GM13977 (cell line): ENCODE measurements at regions not wholly inside any gene's neighbourhood (a gene's known extent, or its start where the extent isn't known, plus 50 kb on each side); places are given as distances from the start of the nearest gene placed in this dataset.

Experiments used
- DNase-seq: peaks from one replicate; pipeline ENCODE4 v3.0.0; 2012; ENCODE audit warnings: low spot score
- in situ Hi-C: fragments of 300-500 bp; cut with MboI; formaldehyde crosslinking; loops from one replicate; pipeline ENCODE4 v1.12.0; 2022; ENCODE audit warnings: low sequenced_read_pairs, low pct_unique_long_range_greater_than_20kb, mixed read lengths, inconsistent platforms; ENCODE audit not compliant: unreplicated experiment
- TF ChIP-seq, protein P1 (sequence below): IDR thresholded peaks from 2 replicates; pipeline ENCODE4 v1.5.1; 2012; ENCODE audit warnings: mild to moderate bottlenecking, control low read depth; ENCODE audit not compliant: insufficient read depth; ENCODE audit errors: extremely low read depth, missing control alignments

DNA sequence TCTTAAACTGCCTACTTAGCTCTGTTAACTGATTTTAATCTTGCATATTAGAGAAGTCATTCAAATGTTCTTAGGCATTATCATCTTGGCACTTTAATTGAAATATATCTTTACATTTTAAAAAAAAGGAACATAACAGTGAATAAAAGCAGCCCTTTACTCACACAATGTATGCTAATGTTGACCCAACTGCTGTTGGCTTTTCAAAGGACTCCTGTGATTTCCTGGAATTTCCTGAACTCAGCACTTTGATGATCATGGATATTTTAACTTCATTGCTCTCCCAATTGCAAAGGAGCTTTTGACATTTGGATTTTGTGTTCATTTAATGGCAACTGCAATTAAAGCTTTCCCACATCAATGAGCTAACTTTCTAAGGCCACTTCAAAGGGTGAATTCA, 1230.3 kb downstream of the DIAPH3 start:
- DNase-seq: no peak
- TF ChIP-seq, protein P1, sequence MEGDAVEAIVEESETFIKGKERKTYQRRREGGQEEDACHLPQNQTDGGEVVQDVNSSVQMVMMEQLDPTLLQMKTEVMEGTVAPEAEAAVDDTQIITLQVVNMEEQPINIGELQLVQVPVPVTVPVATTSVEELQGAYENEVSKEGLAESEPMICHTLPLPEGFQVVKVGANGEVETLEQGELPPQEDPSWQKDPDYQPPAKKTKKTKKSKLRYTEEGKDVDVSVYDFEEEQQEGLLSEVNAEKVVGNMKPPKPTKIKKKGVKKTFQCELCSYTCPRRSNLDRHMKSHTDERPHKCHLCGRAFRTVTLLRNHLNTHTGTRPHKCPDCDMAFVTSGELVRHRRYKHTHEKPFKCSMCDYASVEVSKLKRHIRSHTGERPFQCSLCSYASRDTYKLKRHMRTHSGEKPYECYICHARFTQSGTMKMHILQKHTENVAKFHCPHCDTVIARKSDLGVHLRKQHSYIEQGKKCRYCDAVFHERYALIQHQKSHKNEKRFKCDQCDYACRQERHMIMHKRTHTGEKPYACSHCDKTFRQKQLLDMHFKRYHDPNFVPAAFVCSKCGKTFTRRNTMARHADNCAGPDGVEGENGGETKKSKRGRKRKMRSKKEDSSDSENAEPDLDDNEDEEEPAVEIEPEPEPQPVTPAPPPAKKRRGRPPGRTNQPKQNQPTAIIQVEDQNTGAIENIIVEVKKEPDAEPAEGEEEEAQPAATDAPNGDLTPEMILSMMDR: no peak
- in situ Hi-C loops: no loop called here

DNA sequence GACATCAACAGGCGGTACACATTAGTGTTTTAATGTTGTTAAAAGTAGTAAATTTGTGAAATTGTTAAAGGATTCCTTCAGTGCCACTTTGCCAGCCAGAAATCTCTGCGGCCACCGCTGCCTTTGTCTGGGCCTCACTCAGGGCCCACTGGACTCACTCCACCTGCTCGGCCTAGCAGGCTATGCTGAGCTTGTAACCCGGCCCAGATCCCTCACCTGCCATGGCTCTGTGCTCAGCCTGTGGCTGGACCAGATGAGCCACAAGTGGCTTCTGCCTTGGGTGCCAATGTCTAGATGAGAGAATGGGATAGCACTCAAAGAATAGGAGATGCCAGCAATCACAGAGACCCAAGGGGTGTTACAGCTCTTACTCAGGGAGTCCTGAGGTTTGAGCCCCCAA, 1228.0 kb downstream of the DIAPH3 start:
- DNase-seq: no peak
- TF ChIP-seq, protein P1: no peak
- in situ Hi-C loops: no loop called here

DNA sequence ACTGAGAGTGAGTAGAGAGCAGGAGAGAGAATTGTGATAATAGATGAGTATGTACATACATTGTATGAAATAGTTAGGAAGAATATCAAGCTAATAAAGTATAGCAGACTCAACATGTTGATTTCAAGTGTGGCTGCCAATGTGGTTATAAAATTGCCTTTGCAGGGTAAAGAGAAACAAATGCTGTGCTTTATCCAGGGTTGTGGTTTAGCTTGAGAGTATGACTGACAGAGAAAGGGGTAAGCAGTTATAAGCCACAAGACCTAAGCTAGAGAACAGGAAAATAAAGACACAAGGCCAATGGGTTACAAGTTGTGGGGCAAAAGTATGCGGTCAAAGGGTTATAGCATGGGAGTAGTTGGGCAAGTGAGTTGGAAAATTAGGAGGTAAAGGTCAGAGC, 1217.5 kb downstream of the DIAPH3 start:
- DNase-seq: no peak
- in situ Hi-C loops: no loop called here

DNA sequence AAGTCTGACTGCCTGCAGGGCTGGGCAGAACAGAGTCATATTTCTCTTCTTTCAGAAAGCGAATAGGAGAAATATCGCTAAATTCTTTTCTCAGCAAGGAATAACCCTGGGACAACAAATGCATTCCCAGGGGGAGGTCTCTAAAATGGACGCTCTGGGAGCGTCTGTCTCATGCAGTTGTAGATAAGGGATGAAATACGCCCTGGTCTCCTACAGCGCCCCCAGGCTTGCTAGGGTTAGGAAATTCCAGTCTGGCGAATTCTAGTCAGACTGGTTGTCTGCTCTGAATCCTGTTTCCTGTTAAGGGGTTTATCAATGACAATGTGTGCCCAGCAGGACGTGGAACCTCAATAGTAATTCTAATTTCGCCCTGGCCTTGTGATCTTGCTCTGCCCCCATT, 1214.1 kb downstream of the DIAPH3 start:
- in situ Hi-C loops: no loop called here
- no peak for DNase-seq
- TF ChIP-seq, protein P1: no peak

More for the DNA sequence above, 1217.5 kb downstream of the DIAPH3 start:
- TF ChIP-seq, protein P1: no peak

DNA sequence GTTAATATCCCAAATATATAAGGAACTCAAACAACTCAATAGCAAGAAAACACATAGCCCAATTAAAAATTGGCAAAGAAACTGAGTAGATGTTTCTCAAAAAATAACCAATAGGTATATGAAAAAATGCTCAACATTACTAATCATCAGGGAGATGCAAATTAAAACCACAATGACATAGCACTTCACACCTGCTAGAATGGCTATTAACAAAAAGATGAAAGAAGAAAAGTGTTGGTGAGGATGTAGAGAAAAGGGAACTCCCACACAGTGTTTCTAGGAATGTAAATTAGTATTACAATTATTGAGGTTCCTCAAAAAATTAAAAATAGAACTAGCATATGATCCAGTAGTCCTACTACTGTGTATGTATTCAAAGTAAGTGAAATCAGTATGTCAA, 1212.8 kb downstream of the DIAPH3 start:
- TF ChIP-seq, protein P1: no peak
- in situ Hi-C loops: no loop called here
- no peak for DNase-seq

DNA sequence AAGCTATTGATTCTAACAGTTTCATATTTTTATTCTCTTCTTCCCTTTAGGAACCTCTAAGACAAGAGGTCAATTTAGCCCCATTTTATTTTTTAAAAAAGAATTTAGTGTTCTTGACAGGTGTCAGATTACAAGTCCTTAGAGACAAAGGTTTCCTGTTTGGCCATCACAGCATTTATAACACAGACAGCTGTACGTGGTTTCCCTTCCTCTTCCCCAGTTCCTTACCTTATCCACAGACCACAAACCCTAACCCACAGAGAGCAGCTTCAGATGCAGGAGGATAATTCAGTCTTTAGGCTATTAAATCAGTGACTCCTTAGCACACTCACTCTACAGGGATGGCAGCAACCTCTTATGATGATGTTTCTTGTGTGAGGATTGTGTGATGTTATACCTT, 1210.1 kb downstream of the DIAPH3 start:
- TF ChIP-seq, protein P1: no peak
- peak; percentile 13 for DNase-seq
- in situ Hi-C loops: no loop called here
